HG02623 (cell line): ENCODE measurements at regions not wholly inside any gene's neighbourhood (a gene's known extent, or its start where the extent isn't known, plus 50 kb on each side); places are given as distances from the start of the nearest gene placed in this dataset.
"Not testable (repeated sequence)": the region's sequence is repeated elsewhere in the genome, so short reads cannot be mapped to it uniquely, and the experiment has no call there.

Experiments
- ATAC-seq: cut with Tn5 transposase; IDR thresholded peaks from one replicate; pipeline ENCODE4 v1.9.1; 2021; ENCODE audit warnings: moderate library complexity; ENCODE audit not compliant: unreplicated experiment

GRCh38 chr3:177382944-177383343, 185.7 kb upstream of the TBL1XR1 start:
- ATAC-seq, result no peak

- ATAC-seq, result no peak
Observed at GRCh38 chr3:177385186-177385585, 187.9 kb upstream of the TBL1XR1 start.

GRCh38 chr3:177385831-177386301, 188.6 kb upstream of the TBL1XR1 start:
- no peak for ATAC-seq

- no peak for ATAC-seq
Observed at GRCh38 chr3:177388209-177388608, 190.9 kb upstream of the TBL1XR1 start.

GRCh38 chr3:177394231-177395024, 197.1 kb upstream of the TBL1XR1 start:
- not testable (repeated sequence) for ATAC-seq

- ATAC-seq, result no peak
Observed at GRCh38 chr3:177396733-177397132, 199.5 kb upstream of the TBL1XR1 start.

- ATAC-seq, result no peak
Observed at GRCh38 chr3:177401375-177401774, 204.1 kb upstream of the TBL1XR1 start.

- no peak for ATAC-seq
Observed at GRCh38 chr3:177402533-177402932, 205.3 kb upstream of the TBL1XR1 start.

- no peak for ATAC-seq
Observed at GRCh38 chr3:177405191-177405672, 207.9 kb upstream of the TBL1XR1 start.

GRCh38 chr3:177410730-177411129, 213.4 kb upstream of the TBL1XR1 start:
- ATAC-seq, result no peak

- ATAC-seq, result no peak
Observed at GRCh38 chr3:177411201-177411600, 213.9 kb upstream of the TBL1XR1 start.

- not testable (repeated sequence) for ATAC-seq
Observed at GRCh38 chr3:177412677-177413170, 215.4 kb upstream of the TBL1XR1 start.

GRCh38 chr3:177414093-177414492, 216.8 kb upstream of the TBL1XR1 start:
- ATAC-seq, result no peak

GRCh38 chr3:177418787-177419186, 221.5 kb upstream of the TBL1XR1 start:
- ATAC-seq, result no peak

- no peak for ATAC-seq
Observed at GRCh38 chr3:177419904-177420601, 222.8 kb upstream of the TBL1XR1 start.

- ATAC-seq, result no peak
Observed at GRCh38 chr3:177420651-177421480, 223.6 kb upstream of the TBL1XR1 start.

GRCh38 chr3:177421481-177421785, 224.2 kb upstream of the TBL1XR1 start:
- ATAC-seq, result no peak

GRCh38 chr3:177424521-177424920, 227.2 kb upstream of the TBL1XR1 start:
- ATAC-seq, result no peak

GRCh38 chr3:177425042-177425441, 227.8 kb upstream of the TBL1XR1 start:
- ATAC-seq, result no peak

GRCh38 chr3:177426106-177426877, 229.0 kb upstream of the TBL1XR1 start:
- no peak for ATAC-seq
